K562 (cell line): ENCODE measurements at regions not wholly inside any gene's neighbourhood (a gene's known extent, or its start where the extent isn't known, plus 50 kb on each side); places are given as distances from the start of the nearest gene placed in this dataset.

Experiments used
- CBX3 ChIP-seq, 2 experiments: IDR thresholded peaks; 1 replicate in 1 of 2; 2 replicates in 1 of 2; pipeline ENCODE4 v1.6.1; 2012; ENCODE audit warnings: inconsistent platforms in 2 of 2, low read length in 2 of 2, borderline replicate concordance in 1 of 2, control low read depth in 1 of 2
- CHCHD3 ChIP-seq: fragments of 250-450 bp; sonication (Bioruptor Pico); IDR thresholded peaks from 2 replicates; pipeline ENCODE4 v2.1.2; 2022; ENCODE audit warnings: mild to moderate bottlenecking
- DLX4 ChIP-seq: fragments of 250-450 bp; sonication (Bioruptor Pico); IDR thresholded peaks from 2 replicates; pipeline ENCODE4 v1.6.1; 2021; ENCODE audit warnings: mild to moderate bottlenecking
- EGR1 ChIP-seq: fragments of 450-650 bp; conservative IDR thresholded peaks from 2 replicates; pipeline ENCODE4 v1.6.1; 2017; ENCODE audit warnings: mild to moderate bottlenecking
- EP300 ChIP-seq: IDR thresholded peaks from 2 replicates; pipeline ENCODE4 v1.6.1; 2012; ENCODE audit warnings: low read length, improper control_type of control experiment
- FOSL1 ChIP-seq: fragments of 200-800 bp; sonication (Bioruptor generic); conservative IDR thresholded peaks from 2 replicates; pipeline ENCODE4 v1.6.1; 2016; ENCODE audit warnings: missing genetic modification characterization, missing compliant biosample characterization
- GTF3C2 ChIP-seq: IDR thresholded peaks from 3 replicates; pipeline ENCODE4 v1.6.1; 2011; ENCODE audit warnings: borderline replicate concordance, mild to moderate bottlenecking, moderate library complexity; ENCODE audit not compliant: insufficient read length; ENCODE audit errors: extremely low read depth
- IRF2 ChIP-seq: sonication (generic); formaldehyde crosslinking; IDR thresholded peaks from 2 replicates; pipeline ENCODE4 v1.8.1; 2022; ENCODE audit warnings: mild to moderate bottlenecking, missing genetic modification reagents
- KAT8 ChIP-seq: fragments of 450-650 bp; IDR thresholded peaks from 2 replicates; pipeline ENCODE4 v1.6.1; 2016; ENCODE audit warnings: low read depth, mild to moderate bottlenecking
- KDM4B ChIP-seq, 2 experiments: fragments of 450-650 bp in 1 of 2; sonication (generic) in 1 of 2; IDR thresholded peaks; 2 replicates each; pipeline ENCODE4 v1.6.1; 2016 to 2017; ENCODE audit warnings: borderline replicate concordance in 2 of 2, antibody characterized with exemption in 1 of 2, low read depth in 1 of 2, mild to moderate bottlenecking in 1 of 2
- MED1 ChIP-seq: sonication (generic); formaldehyde crosslinking; IDR thresholded peaks from 2 replicates; pipeline ENCODE4 v1.8.1; 2023; ENCODE audit warnings: missing genetic modification reagents, borderline replicate concordance
- NCOR1 ChIP-seq: fragments of 450-650 bp; IDR thresholded peaks from 2 replicates; pipeline ENCODE4 v1.6.1; 2016; ENCODE audit warnings: mild to moderate bottlenecking, moderate library complexity
- RFX1 ChIP-seq: fragments of 450-650 bp; IDR thresholded peaks from 2 replicates; pipeline ENCODE4 v1.6.1; 2016; ENCODE audit warnings: mild to moderate bottlenecking, moderate library complexity
- RUNX1 ChIP-seq: sonication (generic); IDR thresholded peaks from 2 replicates; pipeline ENCODE4 v1.6.1; 2016; ENCODE audit warnings: antibody characterized with exemption, low read depth
- SAFB2 ChIP-seq: fragments of 200-400 bp; formaldehyde crosslinking; IDR thresholded peaks from 2 replicates; pipeline ENCODE4 v1.6.1; 2018; ENCODE audit warnings: borderline replicate concordance, low read length, low read depth, moderate library complexity; ENCODE audit not compliant: severe bottlenecking
- SRSF7 ChIP-seq: fragments of 200-400 bp; formaldehyde crosslinking; optimal IDR thresholded peaks from 2 replicates; pipeline ENCODE3; 2017; ENCODE audit warnings: mild to moderate bottlenecking, low read depth, low read length
- STAG1 ChIP-seq: sonication (generic); formaldehyde crosslinking; IDR thresholded peaks from 2 replicates; pipeline ENCODE4 v1.5.0; 2020; ENCODE audit warnings: missing genetic modification reagents, borderline replicate concordance
- TCFL5 ChIP-seq: fragments of 250-450 bp; sonication (Bioruptor Pico); conservative IDR thresholded peaks from 2 replicates; pipeline ENCODE4 v1.6.1; 2021; ENCODE audit warnings: mild to moderate bottlenecking, moderate library complexity, matching md5 sums
- TRIM24 ChIP-seq, 2 experiments: fragments of 450-650 bp; IDR thresholded peaks; 2 replicates each; pipeline ENCODE4 v1.6.1; 2016
- YY1 ChIP-seq, 3 experiments: IDR thresholded peaks; 2 replicates each; pipeline ENCODE4 v1.6.1; 2011; ENCODE audit warnings: low read length in 2 of 3, mild to moderate bottlenecking in 2 of 3, moderate library complexity in 2 of 3, borderline replicate concordance in 1 of 3, control low read depth in 1 of 3, low read depth in 1 of 3; ENCODE audit not compliant: insufficient read depth in 3 of 3, insufficient replicate concordance in 2 of 3, control insufficient read depth in 1 of 3, insufficient read length in 1 of 3; ENCODE audit errors: extremely low read depth in 1 of 3
- ZC3H4 ChIP-seq: sonication (generic); formaldehyde crosslinking; IDR thresholded peaks from 2 replicates; pipeline ENCODE4 v1.9.0; 2021; ENCODE audit warnings: missing genetic modification reagents, borderline replicate concordance
- ZNF436 ChIP-seq: fragments of 250-450, 450-650 bp; sonication (Bioruptor Pico); formaldehyde crosslinking; IDR thresholded peaks from 2 replicates; pipeline ENCODE4 v1.7.0; 2020; ENCODE audit warnings: mild to moderate bottlenecking
- ZNF589 ChIP-seq: fragments of 200-800 bp; sonication (Bioruptor generic); IDR thresholded peaks from 2 replicates; pipeline ENCODE4 v1.6.1; 2016; ENCODE audit warnings: low read depth, missing genetic modification characterization, missing compliant biosample characterization
- TF ChIP-seq, protein P1 (sequence below): fragments of 250-450 bp; sonication (Bioruptor Pico); IDR thresholded peaks from 2 replicates; pipeline ENCODE4 v1.8.0; 2021; ENCODE audit warnings: moderate library complexity, mild to moderate bottlenecking, inconsistent platforms

GRCh38 chr3:13972679-13973379 lies 93.0 kb upstream of the WNT7A start (continued):
- TF ChIP-seq FOSL1: peak; percentile 86
- no peak for TF ChIP-seq MED1
- TF ChIP-seq STAG1: no peak
- TF ChIP-seq DLX4 (CRISPR knock-in tag): no peak
- no peak; the same call in 1 of the 2 replicates for TF ChIP-seq EP300
- TF ChIP-seq NCOR1: no peak
- TF ChIP-seq IRF2 (CRISPR knock-in tag): no peak
- no peak for TF ChIP-seq KDM4B (IDR thresholded peaks at IDR 0.05; ENCODE audit: borderline replicate concordance in 2 of 2, low read depth in 1 of 2)
- peak in 1 of 2 experiments; percentile 54; a peak in 1 of 3 replicates for TF ChIP-seq CBX3 (IDR thresholded peaks at IDR 0.05; ENCODE audit: borderline replicate concordance in 1 of 2, low read length in 2 of 2)
- TF ChIP-seq, protein P1, sequence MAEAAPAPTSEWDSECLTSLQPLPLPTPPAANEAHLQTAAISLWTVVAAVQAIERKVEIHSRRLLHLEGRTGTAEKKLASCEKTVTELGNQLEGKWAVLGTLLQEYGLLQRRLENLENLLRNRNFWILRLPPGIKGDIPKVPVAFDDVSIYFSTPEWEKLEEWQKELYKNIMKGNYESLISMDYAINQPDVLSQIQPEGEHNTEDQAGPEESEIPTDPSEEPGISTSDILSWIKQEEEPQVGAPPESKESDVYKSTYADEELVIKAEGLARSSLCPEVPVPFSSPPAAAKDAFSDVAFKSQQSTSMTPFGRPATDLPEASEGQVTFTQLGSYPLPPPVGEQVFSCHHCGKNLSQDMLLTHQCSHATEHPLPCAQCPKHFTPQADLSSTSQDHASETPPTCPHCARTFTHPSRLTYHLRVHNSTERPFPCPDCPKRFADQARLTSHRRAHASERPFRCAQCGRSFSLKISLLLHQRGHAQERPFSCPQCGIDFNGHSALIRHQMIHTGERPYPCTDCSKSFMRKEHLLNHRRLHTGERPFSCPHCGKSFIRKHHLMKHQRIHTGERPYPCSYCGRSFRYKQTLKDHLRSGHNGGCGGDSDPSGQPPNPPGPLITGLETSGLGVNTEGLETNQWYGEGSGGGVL (CRISPR knock-in tag): no peak
- no peak for TF ChIP-seq CHCHD3 (CRISPR knock-in tag)
- no peak for TF ChIP-seq ZNF589
- no peak for TF ChIP-seq ZNF436
- peak; percentile 60 to 84; a peak in 3 of 4 replicates for TF ChIP-seq TRIM24 (IDR thresholded peaks at IDR 0.05)
- no peak for TF ChIP-seq SRSF7
- TF ChIP-seq KAT8: no peak
- TF ChIP-seq EGR1: no peak
- no peak for TF ChIP-seq GTF3C2
- no peak for TF ChIP-seq SAFB2
- TF ChIP-seq RUNX1: no peak
- no peak for TF ChIP-seq YY1 (IDR thresholded peaks at IDR 0.05; ENCODE audit: borderline replicate concordance in 1 of 3, control insufficient read depth in 1 of 3, extremely low read depth in 1 of 3, insufficient read depth in 3 of 3, insufficient read length in 1 of 3, insufficient replicate concordance in 2 of 3, low read depth in 1 of 3, low read length in 2 of 3)
- TF ChIP-seq TCFL5 (CRISPR knock-in tag): no peak
- TF ChIP-seq RFX1: no peak
- TF ChIP-seq ZC3H4 (CRISPR knock-in tag): no peak
